ENCODE measurements at regions not wholly inside any gene's neighbourhood (a gene's known extent, or its start where the extent isn't known, plus 50 kb on each side); places are given as distances from the start of the nearest gene placed in this dataset.

DNA sequence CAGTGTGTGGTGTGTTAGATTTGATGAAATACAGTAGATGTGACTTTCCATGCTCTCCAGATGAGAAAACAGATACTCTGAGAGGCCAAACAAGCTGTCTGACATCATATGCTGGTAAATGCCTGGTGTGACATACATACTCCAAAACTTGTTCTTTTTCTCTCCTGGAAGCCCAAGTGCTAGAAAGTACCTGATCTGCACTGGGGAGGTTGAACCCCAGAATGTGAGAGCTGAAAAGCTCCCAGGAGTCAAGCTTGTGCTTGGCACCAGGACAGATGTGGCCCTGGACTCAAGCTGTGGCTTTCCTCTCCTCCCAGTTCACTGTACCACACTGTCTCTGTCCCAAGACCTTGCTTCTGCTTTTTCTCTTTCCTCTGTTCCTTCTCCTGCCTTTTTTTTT lies 389.0 kb upstream of the USP24 start:
- DNase-seq, result peak in 3 of 5 donors; percentile 18 to 53 (median 35)
- no peaks in the 10 kb centered on the region for H3K9me3 ChIP-seq
- peaks cover 9% of the 10 kb centered on the region for H3K4me1 ChIP-seq (ENCODE audit: insufficient read depth)
- H3K27me3 ChIP-seq, result no peaks in the 10 kb centered on the region
- H3K4me3 ChIP-seq, result no peak overlapping the region
- no peaks in the 10 kb centered on the region for H3K36me3 ChIP-seq
- peak overlapping the region in 1 of 2 donors; percentile 36 for H3K27ac ChIP-seq
- intact Hi-C loops (cut with DNase I), result loop anchor here in 1 of 4 donors (10.0 kb wide), 1 partner anchor 111 kb away; no protein-coding TSS in a partner anchor
- TF ChIP-seq POLR2A (IDR thresholded peaks at IDR 0.05), result no peak
- TF ChIP-seq EP300 (IDR thresholded peaks at IDR 0.05), result no peak
- TF ChIP-seq, protein P1, sequence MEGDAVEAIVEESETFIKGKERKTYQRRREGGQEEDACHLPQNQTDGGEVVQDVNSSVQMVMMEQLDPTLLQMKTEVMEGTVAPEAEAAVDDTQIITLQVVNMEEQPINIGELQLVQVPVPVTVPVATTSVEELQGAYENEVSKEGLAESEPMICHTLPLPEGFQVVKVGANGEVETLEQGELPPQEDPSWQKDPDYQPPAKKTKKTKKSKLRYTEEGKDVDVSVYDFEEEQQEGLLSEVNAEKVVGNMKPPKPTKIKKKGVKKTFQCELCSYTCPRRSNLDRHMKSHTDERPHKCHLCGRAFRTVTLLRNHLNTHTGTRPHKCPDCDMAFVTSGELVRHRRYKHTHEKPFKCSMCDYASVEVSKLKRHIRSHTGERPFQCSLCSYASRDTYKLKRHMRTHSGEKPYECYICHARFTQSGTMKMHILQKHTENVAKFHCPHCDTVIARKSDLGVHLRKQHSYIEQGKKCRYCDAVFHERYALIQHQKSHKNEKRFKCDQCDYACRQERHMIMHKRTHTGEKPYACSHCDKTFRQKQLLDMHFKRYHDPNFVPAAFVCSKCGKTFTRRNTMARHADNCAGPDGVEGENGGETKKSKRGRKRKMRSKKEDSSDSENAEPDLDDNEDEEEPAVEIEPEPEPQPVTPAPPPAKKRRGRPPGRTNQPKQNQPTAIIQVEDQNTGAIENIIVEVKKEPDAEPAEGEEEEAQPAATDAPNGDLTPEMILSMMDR (IDR thresholded peaks at IDR 0.05), result no peak

DNA sequence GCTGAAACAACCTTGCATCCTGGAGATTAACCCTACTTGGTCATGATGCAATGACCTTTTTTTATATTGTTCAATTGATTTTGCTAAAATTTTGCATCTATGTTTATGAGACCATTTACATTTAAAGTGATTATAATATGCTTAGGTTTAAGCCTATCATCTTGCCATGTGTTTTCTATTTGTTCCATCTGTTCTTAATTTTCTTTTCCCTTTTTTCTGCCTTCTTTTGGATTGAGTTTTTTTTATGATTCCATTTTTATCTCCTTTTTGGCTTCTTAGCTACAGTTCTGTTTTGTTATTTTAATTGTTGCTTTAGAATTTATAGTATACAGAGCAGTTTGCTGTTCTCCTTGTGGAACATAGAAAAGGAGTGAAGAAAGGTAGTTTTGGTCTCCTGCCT lies 385.1 kb upstream of the USP24 start:
- TF ChIP-seq, protein P1 (IDR thresholded peaks at IDR 0.05), result no peak
- TF ChIP-seq POLR2A (IDR thresholded peaks at IDR 0.05) (no peak), EP300 (IDR thresholded peaks at IDR 0.05) (no peak)
- Histone ChIP-seq H3K27ac (no peak overlapping the region), H3K4me1 (ENCODE audit: insufficient read depth) (peaks cover 7% of the 10 kb centered on the region), H3K4me3 (no peak overlapping the region), H3K27me3 (no peaks in the 10 kb centered on the region), H3K9me3 (no peaks in the 10 kb centered on the region), H3K36me3 (no peaks in the 10 kb centered on the region)
- DNase-seq, result no peak
- intact Hi-C loops (cut with DNase I), result loop anchor here in 1 of 4 donors (10.0 kb wide), 1 partner anchor 115 kb away; no protein-coding TSS in a partner anchor

GRCh38 chr1:55597910-55598309 lies 382.7 kb upstream of the USP24 start:
- H3K9me3 ChIP-seq, result no peaks in the 10 kb centered on the region
- H3K36me3 ChIP-seq, result no peaks in the 10 kb centered on the region
- H3K4me1 ChIP-seq (ENCODE audit: insufficient read depth), result peaks cover 6% of the 10 kb centered on the region
- intact Hi-C loops (cut with DNase I), result no loop called here
- H3K27ac ChIP-seq, result no peak overlapping the region
- WGBS, 3 donors, result 54 to 82% (median 68%) methylated on average over 2 of the region's 2 CpGs
- TF ChIP-seq EP300 (IDR thresholded peaks at IDR 0.05) (no peak), POLR2A (IDR thresholded peaks at IDR 0.05) (no peak)
- TF ChIP-seq, protein P1 (IDR thresholded peaks at IDR 0.05), result no peak
- H3K27me3 ChIP-seq, result no peaks in the 10 kb centered on the region
- no peak overlapping the region for H3K4me3 ChIP-seq
- no peak for DNase-seq

DNA sequence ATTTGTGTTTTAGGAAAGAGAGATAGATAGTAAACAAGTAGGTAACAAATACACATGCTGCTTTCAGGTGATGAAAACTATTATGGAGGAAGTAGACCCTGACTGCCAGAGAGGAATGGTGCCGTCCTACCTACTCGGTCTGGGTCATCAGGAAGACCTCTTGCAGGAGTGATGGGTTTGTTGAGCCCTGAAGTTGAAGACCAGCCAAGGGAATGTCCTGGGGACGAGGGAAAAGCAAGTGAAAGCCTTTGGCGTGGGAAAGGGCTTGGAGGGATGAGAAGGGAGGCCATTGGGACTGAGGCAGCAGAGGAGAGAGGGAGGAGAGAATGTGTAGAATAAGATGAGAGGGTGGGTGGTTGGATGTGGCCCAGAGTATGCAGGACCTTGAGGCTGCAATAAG lies 379.5 kb upstream of the USP24 start:
- no peak for TF ChIP-seq POLR2A (IDR thresholded peaks at IDR 0.05)
- TF ChIP-seq EP300 (IDR thresholded peaks at IDR 0.05), result no peak
- Histone ChIP-seq H3K36me3 (no peaks in the 10 kb centered on the region), H3K27me3 (no peaks in the 10 kb centered on the region), H3K4me3 (no peak overlapping the region), H3K9me3 (no peaks in the 10 kb centered on the region), H3K27ac (no peak overlapping the region), H3K4me1 (ENCODE audit: insufficient read depth) (peaks cover 8% of the 10 kb centered on the region)
- 91 to 93% (median 92%) methylated on average over 4 of the region's 4 CpGs for WGBS, 3 donors
- no peak for DNase-seq
- intact Hi-C loops (cut with DNase I), result no loop called here

GRCh38 chr1:55593298-55593697 lies 378.1 kb upstream of the USP24 start:
- no peak for DNase-seq
- Histone ChIP-seq H3K4me1 (ENCODE audit: insufficient read depth) (peaks cover 9% of the 10 kb centered on the region), H3K27ac (no peak overlapping the region), H3K4me3 (no peak overlapping the region), H3K9me3 (no peaks in the 10 kb centered on the region), H3K36me3 (no peaks in the 10 kb centered on the region), H3K27me3 (no peaks in the 10 kb centered on the region)
- intact Hi-C loops (cut with DNase I), result no loop called here
- TF ChIP-seq POLR2A (IDR thresholded peaks at IDR 0.05) (no peak), EP300 (IDR thresholded peaks at IDR 0.05) (no peak)
- TF ChIP-seq, protein P1 (IDR thresholded peaks at IDR 0.05), result no peak

Measured in ovary (tissue), 7 donors.